Astrocyte of the spinal cord (primary cell): ENCODE measurements at regions not wholly inside any gene's neighbourhood (a gene's known extent, or its start where the extent isn't known, plus 50 kb on each side); places are given as distances from the start of the nearest gene placed in this dataset.

Experiments used
- DNase-seq: peaks from one replicate; pipeline ENCODE4 v3.0.0; 2011; ENCODE audit warnings: low read depth, low spot score
- H3K4me3 ChIP-seq: 2 replicates; pipeline ENCODE4 v1.5.1; 2011; ENCODE audit warnings: low read depth, mild to moderate bottlenecking, low read length, moderate library complexity
- in situ Hi-C: cut with HindIII; loops from 2 replicates; pipeline ENCODE4 v1.10.0; 2017; ENCODE audit warnings: low sequenced_read_pairs
- TF ChIP-seq, protein P1 (sequence below): IDR thresholded peaks from 2 replicates; pipeline ENCODE4 v1.5.1; 2012; ENCODE audit warnings: low read depth, mild to moderate bottlenecking, low read length, inconsistent platforms

DNA sequence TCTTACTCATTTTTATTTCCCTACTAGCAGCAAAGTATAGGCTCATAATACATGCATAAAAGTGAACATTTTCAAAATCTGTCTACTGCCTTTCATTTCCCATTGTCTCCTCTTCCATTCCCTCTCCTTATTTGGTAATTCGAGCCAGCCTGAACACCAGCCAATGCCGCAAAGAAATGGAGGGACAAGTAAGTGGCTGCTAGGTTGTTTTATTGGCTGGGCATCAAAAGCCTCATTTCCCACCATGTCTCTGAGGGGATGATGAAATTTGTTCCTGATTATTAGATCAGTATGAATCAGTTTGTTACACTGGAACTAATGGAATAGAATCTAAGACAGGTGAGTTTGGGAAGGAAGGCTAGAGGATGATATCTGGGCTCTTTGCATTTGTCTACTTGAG is 143.5 kb downstream of the KCNA5 start:
- H3K4me3 ChIP-seq: no peak overlapping the region
- in situ Hi-C loops: no loop called here
- TF ChIP-seq, protein P1, sequence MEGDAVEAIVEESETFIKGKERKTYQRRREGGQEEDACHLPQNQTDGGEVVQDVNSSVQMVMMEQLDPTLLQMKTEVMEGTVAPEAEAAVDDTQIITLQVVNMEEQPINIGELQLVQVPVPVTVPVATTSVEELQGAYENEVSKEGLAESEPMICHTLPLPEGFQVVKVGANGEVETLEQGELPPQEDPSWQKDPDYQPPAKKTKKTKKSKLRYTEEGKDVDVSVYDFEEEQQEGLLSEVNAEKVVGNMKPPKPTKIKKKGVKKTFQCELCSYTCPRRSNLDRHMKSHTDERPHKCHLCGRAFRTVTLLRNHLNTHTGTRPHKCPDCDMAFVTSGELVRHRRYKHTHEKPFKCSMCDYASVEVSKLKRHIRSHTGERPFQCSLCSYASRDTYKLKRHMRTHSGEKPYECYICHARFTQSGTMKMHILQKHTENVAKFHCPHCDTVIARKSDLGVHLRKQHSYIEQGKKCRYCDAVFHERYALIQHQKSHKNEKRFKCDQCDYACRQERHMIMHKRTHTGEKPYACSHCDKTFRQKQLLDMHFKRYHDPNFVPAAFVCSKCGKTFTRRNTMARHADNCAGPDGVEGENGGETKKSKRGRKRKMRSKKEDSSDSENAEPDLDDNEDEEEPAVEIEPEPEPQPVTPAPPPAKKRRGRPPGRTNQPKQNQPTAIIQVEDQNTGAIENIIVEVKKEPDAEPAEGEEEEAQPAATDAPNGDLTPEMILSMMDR: no peak
- no peak for DNase-seq

GRCh38 chr12:5188472-5188871 is 144.8 kb downstream of the KCNA5 start:
- in situ Hi-C loops: no loop called here
- TF ChIP-seq, protein P1: no peak
- no peak for DNase-seq
- H3K4me3 ChIP-seq: no peak overlapping the region

DNA sequence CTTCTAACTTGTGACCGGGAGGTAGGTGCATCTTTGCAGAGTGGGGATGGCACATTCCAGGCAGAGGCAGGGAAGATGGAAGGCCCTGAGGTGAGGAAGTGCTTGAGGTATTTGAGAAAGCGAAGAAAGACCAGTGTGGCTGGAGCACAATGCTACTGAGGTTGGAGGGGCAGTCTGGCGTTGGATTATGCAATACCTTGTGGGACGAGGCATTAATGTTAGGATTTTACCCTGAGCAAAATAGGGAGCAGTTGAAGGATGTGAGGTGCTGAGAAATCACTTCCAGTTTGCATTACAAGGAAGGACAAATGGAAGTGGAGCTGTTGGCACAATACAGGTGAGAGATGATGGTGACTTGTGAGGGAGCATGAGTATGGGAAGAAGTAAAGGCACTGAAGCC is 145.5 kb downstream of the KCNA5 start:
- H3K4me3 ChIP-seq: no peak overlapping the region
- in situ Hi-C loops: no loop called here
- TF ChIP-seq, protein P1: no peak
- DNase-seq: no peak

- in situ Hi-C loops: no loop called here
- TF ChIP-seq, protein P1: no peak
- H3K4me3 ChIP-seq: no peak overlapping the region
- no peak for DNase-seq
These were observed 148.3 kb downstream of the KCNA5 start for GRCh38 chr12:5191803-5192538.

GRCh38 chr12:5192726-5193125 is 149.0 kb downstream of the KCNA5 start:
- H3K4me3 ChIP-seq: no peak overlapping the region
- TF ChIP-seq, protein P1: no peak
- in situ Hi-C loops: no loop called here
- DNase-seq: no peak

GRCh38 chr12:5194306-5194705 is 150.6 kb downstream of the KCNA5 start:
- no peak overlapping the region for H3K4me3 ChIP-seq
- TF ChIP-seq, protein P1: no peak
- in situ Hi-C loops: no loop called here
- no peak for DNase-seq

GRCh38 chr12:5195244-5195643 is 151.6 kb downstream of the KCNA5 start:
- TF ChIP-seq, protein P1: no peak
- in situ Hi-C loops: no loop called here
- no peak overlapping the region for H3K4me3 ChIP-seq
- DNase-seq: no peak
